Putamen (tissue), 1 donor: ENCODE measurements at regions not wholly inside any gene's neighbourhood (a gene's known extent, or its start where the extent isn't known, plus 50 kb on each side); places are given as distances from the start of the nearest gene placed in this dataset.

Source experiments
- DNase-seq: peaks from one replicate; pipeline ENCODE4 v3.0.0-alpha.2; 2016; ENCODE audit warnings: low spot score

GRCh38 chr19:30783212-30783611 lies 411.0 kb downstream of the ZNF536 start:
- DNase-seq = no peak

- no peak for DNase-seq
Measured at GRCh38 chr19:30781519-30781918, 409.3 kb downstream of the ZNF536 start.

- DNase-seq = no peak
Measured at GRCh38 chr19:30781047-30781446, 408.9 kb downstream of the ZNF536 start.

GRCh38 chr19:30780456-30780855 lies 408.3 kb downstream of the ZNF536 start:
- no peak for DNase-seq

GRCh38 chr19:30780032-30780431 lies 407.8 kb downstream of the ZNF536 start:
- no peak for DNase-seq

- DNase-seq = no peak
Measured at GRCh38 chr19:30778961-30779715, 407.0 kb downstream of the ZNF536 start.

- DNase-seq = no peak
Measured at GRCh38 chr19:30778061-30778460, 405.9 kb downstream of the ZNF536 start.

GRCh38 chr19:30775956-30776355 lies 403.8 kb downstream of the ZNF536 start:
- no peak for DNase-seq

GRCh38 chr19:30774252-30774766 lies 402.1 kb downstream of the ZNF536 start:
- DNase-seq = no peak

GRCh38 chr19:30762651-30763050 lies 390.5 kb downstream of the ZNF536 start:
- no peak for DNase-seq

GRCh38 chr19:30760014-30760413 lies 387.8 kb downstream of the ZNF536 start:
- DNase-seq = no peak

- no peak for DNase-seq
Measured at GRCh38 chr19:30757837-30758617, 385.8 kb downstream of the ZNF536 start.

- no peak for DNase-seq
Measured at GRCh38 chr19:30757104-30757836, 385.1 kb downstream of the ZNF536 start.

GRCh38 chr19:30755581-30755980 lies 383.4 kb downstream of the ZNF536 start:
- DNase-seq = peak; percentile 4

- no peak for DNase-seq
Measured at GRCh38 chr19:30754162-30754561, 382.0 kb downstream of the ZNF536 start.

GRCh38 chr19:30752876-30753275 lies 380.7 kb downstream of the ZNF536 start:
- DNase-seq = no peak

- DNase-seq = no peak
Measured at GRCh38 chr19:30752201-30752600, 380.0 kb downstream of the ZNF536 start.

GRCh38 chr19:30745476-30745985 lies 373.3 kb downstream of the ZNF536 start:
- no peak for DNase-seq

GRCh38 chr19:30744741-30745475 lies 372.7 kb downstream of the ZNF536 start:
- DNase-seq = no peak

GRCh38 chr19:30743702-30744101 lies 371.5 kb downstream of the ZNF536 start:
- no peak for DNase-seq

- no peak for DNase-seq
Measured at GRCh38 chr19:30743011-30743410, 370.8 kb downstream of the ZNF536 start.
